ENCODE measurements at regions not wholly inside any gene's neighbourhood (a gene's known extent, or its start where the extent isn't known, plus 50 kb on each side); places are given as distances from the start of the nearest gene placed in this dataset.

DNA sequence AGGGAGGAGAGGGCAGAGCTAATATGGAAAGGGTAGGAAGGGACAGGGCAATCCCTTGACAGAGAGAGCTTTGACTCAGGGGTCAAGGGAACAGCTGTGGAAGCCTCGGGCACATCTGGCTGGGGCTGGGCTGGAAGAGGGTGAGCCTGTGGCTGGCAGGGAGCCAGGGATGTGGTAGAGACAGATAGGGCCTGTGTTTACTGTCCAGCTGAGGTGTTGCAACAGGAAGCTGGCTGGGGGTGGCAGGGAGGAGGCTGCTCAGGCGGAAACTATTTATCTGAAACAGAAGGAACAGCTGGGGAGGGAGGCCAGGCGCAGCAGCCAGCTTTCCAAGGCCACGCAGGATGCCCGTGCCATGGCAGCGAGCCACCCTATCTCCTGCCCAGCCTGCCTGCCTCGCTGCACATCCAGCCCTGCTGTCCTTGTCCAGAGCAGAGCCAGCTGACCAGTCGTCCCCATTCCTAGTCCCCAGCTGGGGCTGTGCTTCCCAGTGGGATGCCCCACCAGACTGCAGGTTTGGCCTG lies 264.7 kb downstream of the CYP26B1 start:
- Histone ChIP-seq H3K4me1 (peaks cover 0 to 40% (median 25%) of the 10 kb centered on the region in 9 donors), H3K27ac (peak overlapping the region in 5 of 10 donors; percentile 7 to 47 (median 16)), H3K4me3 (no peak overlapping the region), H3K9me3 (peaks cover 0 to 16% (median 0%) of the 10 kb centered on the region in 11 donors), H3K36me3 (no peaks in the 10 kb centered on the region), H3K27me3 (no peaks in the 10 kb centered on the region)
- intact Hi-C loops (cut with DNase I) = loop anchor here in 1 of 10 donors (10.0 kb wide), 1 partner anchor 168 kb away; no protein-coding TSS in a partner anchor
- TF ChIP-seq, protein P1, sequence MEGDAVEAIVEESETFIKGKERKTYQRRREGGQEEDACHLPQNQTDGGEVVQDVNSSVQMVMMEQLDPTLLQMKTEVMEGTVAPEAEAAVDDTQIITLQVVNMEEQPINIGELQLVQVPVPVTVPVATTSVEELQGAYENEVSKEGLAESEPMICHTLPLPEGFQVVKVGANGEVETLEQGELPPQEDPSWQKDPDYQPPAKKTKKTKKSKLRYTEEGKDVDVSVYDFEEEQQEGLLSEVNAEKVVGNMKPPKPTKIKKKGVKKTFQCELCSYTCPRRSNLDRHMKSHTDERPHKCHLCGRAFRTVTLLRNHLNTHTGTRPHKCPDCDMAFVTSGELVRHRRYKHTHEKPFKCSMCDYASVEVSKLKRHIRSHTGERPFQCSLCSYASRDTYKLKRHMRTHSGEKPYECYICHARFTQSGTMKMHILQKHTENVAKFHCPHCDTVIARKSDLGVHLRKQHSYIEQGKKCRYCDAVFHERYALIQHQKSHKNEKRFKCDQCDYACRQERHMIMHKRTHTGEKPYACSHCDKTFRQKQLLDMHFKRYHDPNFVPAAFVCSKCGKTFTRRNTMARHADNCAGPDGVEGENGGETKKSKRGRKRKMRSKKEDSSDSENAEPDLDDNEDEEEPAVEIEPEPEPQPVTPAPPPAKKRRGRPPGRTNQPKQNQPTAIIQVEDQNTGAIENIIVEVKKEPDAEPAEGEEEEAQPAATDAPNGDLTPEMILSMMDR (IDR thresholded peaks at IDR 0.05) = no peak
- ATAC-seq (peak; percentile 81 to 94 (median 90)), DNase-seq (peak; percentile 73 to 82)
- whole genome bisulfite sequencing, 2 donors = 11 to 21% methylated on average over 8 of the region's 8 CpGs

DNA sequence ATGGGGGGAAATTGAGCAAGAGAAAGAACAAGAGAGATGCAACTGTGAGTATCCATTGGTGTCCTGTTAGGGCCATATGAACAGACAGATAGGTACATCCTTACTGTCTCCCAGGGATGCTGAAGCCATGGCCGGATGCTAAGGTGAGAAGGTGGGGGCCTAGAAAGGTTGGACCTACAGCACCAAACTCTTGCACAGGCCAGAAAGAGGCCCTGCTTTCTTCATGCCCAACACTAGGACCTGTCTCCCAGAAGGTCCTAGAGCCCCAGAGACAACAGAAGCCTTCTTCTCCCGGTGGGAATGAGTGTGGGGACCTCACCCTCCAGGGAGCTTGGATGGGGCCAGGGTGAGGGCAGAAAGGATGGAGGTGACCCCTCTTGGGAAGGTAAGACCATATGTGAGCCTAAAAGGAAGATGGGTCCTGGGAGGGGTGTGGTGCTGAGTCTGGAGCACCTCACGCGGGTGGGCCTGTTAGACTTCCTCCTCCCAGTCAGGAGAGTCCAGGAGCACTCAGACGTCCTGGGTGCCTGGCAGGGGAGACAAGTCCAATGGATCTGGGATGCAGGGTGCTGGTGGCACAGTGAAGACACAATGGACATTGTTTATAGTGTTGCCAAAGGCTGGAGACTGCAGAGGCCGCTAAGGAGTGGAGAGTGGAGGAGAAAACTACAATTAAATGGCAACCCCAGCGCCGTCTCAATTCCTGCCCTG lies 265.3 kb downstream of the CYP26B1 start:
- Histone ChIP-seq H3K4me3 (no peak overlapping the region), H3K27me3 (no peaks in the 10 kb centered on the region), H3K27ac (peak overlapping the region in 4 of 10 donors; percentile 3 to 47 (median 25)), H3K9me3 (peaks cover 0 to 16% (median 0%) of the 10 kb centered on the region in 11 donors), H3K36me3 (no peaks in the 10 kb centered on the region), H3K4me1 (peaks cover 0 to 40% (median 25%) of the 10 kb centered on the region in 9 donors)
- DNase-seq (no peak), ATAC-seq (no peak)
- TF ChIP-seq, protein P1 (IDR thresholded peaks at IDR 0.05) = no peak
- intact Hi-C loops (cut with DNase I) = loop anchor here in 1 of 10 donors (10.0 kb wide), 1 partner anchor 168 kb away; no protein-coding TSS in a partner anchor
- WGBS, 2 donors = 74 to 79% methylated on average over 8 of the region's 8 CpGs

DNA sequence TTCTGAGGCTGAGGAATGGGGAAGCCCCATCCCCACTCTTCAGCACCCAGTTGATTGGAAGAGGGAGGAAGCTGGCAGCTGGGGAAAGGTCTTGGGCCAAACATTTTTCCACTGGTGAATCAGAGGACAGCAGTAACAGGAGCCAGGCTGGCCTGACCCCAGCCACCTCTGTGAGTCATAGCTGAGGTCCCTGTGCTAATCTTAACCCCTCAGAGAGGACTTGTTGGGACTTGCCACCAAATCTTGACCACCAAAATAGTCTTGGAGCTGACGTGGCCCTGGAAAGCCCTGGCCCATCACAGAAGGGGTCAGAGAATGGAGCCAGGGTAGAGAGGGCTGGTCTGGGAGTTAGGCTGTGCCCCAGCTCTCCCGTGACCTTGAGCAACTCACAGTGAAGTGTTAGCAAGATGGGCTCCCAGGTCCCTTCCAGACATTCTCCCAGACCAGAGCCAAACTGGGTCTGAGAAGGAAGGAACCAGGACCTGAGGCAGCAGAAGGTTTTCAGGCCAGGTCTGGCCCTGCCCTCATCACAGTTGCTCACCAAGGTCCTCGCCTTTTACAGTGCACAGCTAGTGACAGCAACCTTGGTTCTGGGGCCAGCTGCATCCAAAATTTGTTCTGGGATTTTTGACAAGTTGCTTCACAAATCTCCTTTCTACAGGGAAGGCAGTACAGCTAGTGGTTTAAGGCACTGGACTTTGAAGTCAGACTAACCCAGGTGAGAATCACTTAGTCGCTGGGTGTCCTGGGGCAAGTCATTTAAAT lies 266.6 kb downstream of the CYP26B1 start:
- H3K27ac ChIP-seq = peak overlapping the region in 1 of 10 donors; percentile 41
- ATAC-seq = peak in 6 of 8 donors; percentile 31 to 83 (median 66)
- TF ChIP-seq, protein P1 (IDR thresholded peaks at IDR 0.05) = no peak
- H3K27me3 ChIP-seq = no peaks in the 10 kb centered on the region
- 69 to 76% methylated on average over 4 of the region's 4 CpGs for WGBS, 2 donors
- H3K4me1 ChIP-seq = peaks cover 0 to 40% (median 25%) of the 10 kb centered on the region in 9 donors
- H3K4me3 ChIP-seq = no peak overlapping the region
- intact Hi-C loops (cut with DNase I) = loop anchor here in 1 of 10 donors (10.0 kb wide), 1 partner anchor 166 kb away; no protein-coding TSS in a partner anchor
- peak in 1 of 2 donors; percentile 61 for DNase-seq
- H3K9me3 ChIP-seq = peaks cover 0 to 12% (median 0%) of the 10 kb centered on the region in 11 donors
- H3K36me3 ChIP-seq = no peaks in the 10 kb centered on the region

DNA sequence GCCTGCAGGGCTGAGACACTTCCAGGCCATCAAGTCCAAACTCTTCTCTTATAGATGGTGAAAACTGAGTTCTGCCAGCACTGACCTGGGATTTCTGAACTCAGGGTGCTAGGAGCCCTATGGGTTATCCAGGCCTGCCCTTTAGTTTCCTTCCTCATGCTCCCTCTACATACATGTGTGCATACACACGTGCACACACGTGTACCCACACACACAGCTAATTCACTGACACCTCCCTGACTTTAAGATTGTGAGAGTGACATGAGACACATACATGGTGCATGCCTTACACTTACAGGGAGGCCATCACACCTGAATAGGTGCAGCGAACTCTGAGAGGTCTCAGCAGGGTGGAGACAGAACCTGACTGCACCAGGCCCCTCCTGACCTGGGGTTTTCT lies 267.4 kb downstream of the CYP26B1 start:
- Histone ChIP-seq H3K27me3 (no peaks in the 10 kb centered on the region), H3K4me1 (peaks cover 0 to 40% (median 25%) of the 10 kb centered on the region in 9 donors), H3K4me3 (no peak overlapping the region), H3K36me3 (no peaks in the 10 kb centered on the region), H3K27ac (no peak overlapping the region), H3K9me3 (peaks cover 0 to 10% (median 0%) of the 10 kb centered on the region in 11 donors)
- ATAC-seq (no peak), DNase-seq (no peak)
- TF ChIP-seq, protein P1 (IDR thresholded peaks at IDR 0.05) = no peak
- WGBS, 2 donors = 96 to 97% methylated on average over 3 of the region's 3 CpGs
- intact Hi-C loops (cut with DNase I) = loop anchor here in 1 of 10 donors (10.0 kb wide), 1 partner anchor 165 kb away; no protein-coding TSS in a partner anchor
